ENCODE measurements at regions not wholly inside any gene's neighbourhood (a gene's known extent, or its start where the extent isn't known, plus 50 kb on each side); places are given as distances from the start of the nearest gene placed in this dataset.

GRCh38 chr18:22552254-22552653 is 134.5 kb upstream of the CTAGE1 start:
- Mint-ChIP-seq H3K4me1 (no peaks in the 10 kb centered on the region), H3K36me3 (no peaks in the 10 kb centered on the region), H3K27ac (no peak overlapping the region), H3K4me3 (no peak overlapping the region), H3K27me3 (ENCODE audit: low read depth in 3 of 3) (peaks cover 4 to 11% (median 6%) of the 10 kb centered on the region in 3 donors), H3K9me3 (no peaks in the 10 kb centered on the region)
- DNase-seq = no peak

GRCh38 chr18:22552899-22553460 is 135.3 kb upstream of the CTAGE1 start:
- H3K27me3 Mint-ChIP-seq (ENCODE audit: low read depth in 3 of 3) = peaks cover 4 to 13% (median 6%) of the 10 kb centered on the region in 3 donors
- no peaks in the 10 kb centered on the region for H3K4me1 Mint-ChIP-seq
- DNase-seq = no peak
- no peak overlapping the region for H3K4me3 Mint-ChIP-seq
- H3K9me3 Mint-ChIP-seq = no peaks in the 10 kb centered on the region
- H3K36me3 Mint-ChIP-seq = no peaks in the 10 kb centered on the region
- no peak overlapping the region for H3K27ac Mint-ChIP-seq

GRCh38 chr18:22556222-22557167 is 138.8 kb upstream of the CTAGE1 start:
- Mint-ChIP-seq H3K27ac (no peak overlapping the region), H3K4me3 (no peak overlapping the region), H3K4me1 (peaks cover 8 to 22% of the 10 kb centered on the region in 2 donors), H3K9me3 (no peaks in the 10 kb centered on the region), H3K27me3 (ENCODE audit: low read depth in 3 of 3) (peaks cover 6 to 22% (median 11%) of the 10 kb centered on the region in 3 donors), H3K36me3 (no peaks in the 10 kb centered on the region)
- no peak for DNase-seq

GRCh38 chr18:22557168-22557941 is 139.6 kb upstream of the CTAGE1 start:
- Mint-ChIP-seq H3K4me3 (peak overlapping the region in 3 of 5 donors; percentile 7 to 62 (median 8)), H3K36me3 (no peaks in the 10 kb centered on the region), H3K27me3 (ENCODE audit: low read depth in 3 of 3) (peaks cover 7 to 22% (median 11%) of the 10 kb centered on the region in 3 donors), H3K4me1 (peaks cover 8 to 22% of the 10 kb centered on the region in 2 donors), H3K9me3 (no peaks in the 10 kb centered on the region), H3K27ac (peak overlapping the region in 1 of 6 donors; percentile 0)
- no peak for DNase-seq

GRCh38 chr18:22558945-22559385 is 141.2 kb upstream of the CTAGE1 start:
- Mint-ChIP-seq H3K36me3 (no peaks in the 10 kb centered on the region), H3K27ac (peak overlapping the region in 3 of 6 donors; percentile 15 to 36 (median 23)), H3K27me3 (ENCODE audit: low read depth in 3 of 3) (peaks cover 3 to 31% (median 11%) of the 10 kb centered on the region in 3 donors), H3K4me3 (peak overlapping the region; percentile 78 to 96 (median 88)), H3K4me1 (peaks cover 8 to 22% of the 10 kb centered on the region in 2 donors), H3K9me3 (no peaks in the 10 kb centered on the region)
- DNase-seq = peak; percentile 7 to 25 (median 14)

- Mint-ChIP-seq H3K36me3 (no peaks in the 10 kb centered on the region), H3K9me3 (no peaks in the 10 kb centered on the region), H3K4me3 (peak overlapping the region; percentile 87 to 96 (median 90)), H3K4me1 (peaks cover 8 to 22% of the 10 kb centered on the region in 2 donors), H3K27me3 (ENCODE audit: low read depth in 3 of 3) (peaks cover 2 to 34% (median 9%) of the 10 kb centered on the region in 3 donors), H3K27ac (peak overlapping the region; percentile 13 to 90 (median 83))
- DNase-seq = peak; percentile 33 to 56 (median 47)
These were observed 141.9 kb upstream of the CTAGE1 start for GRCh38 chr18:22559414-22560274.

- Mint-ChIP-seq H3K27ac (peak overlapping the region in 5 of 6 donors; percentile 13 to 90 (median 80)), H3K36me3 (no peaks in the 10 kb centered on the region), H3K27me3 (ENCODE audit: low read depth in 3 of 3) (peaks cover 2 to 38% (median 11%) of the 10 kb centered on the region in 3 donors), H3K4me1 (peaks cover 8 to 22% of the 10 kb centered on the region in 2 donors), H3K9me3 (no peaks in the 10 kb centered on the region), H3K4me3 (peak overlapping the region; percentile 87 to 96 (median 90))
- DNase-seq = peak in 1 of 3 donors; percentile 2
These were observed 142.5 kb upstream of the CTAGE1 start for GRCh38 chr18:22560275-22560610.

GRCh38 chr18:22560797-22561196 is 143.1 kb upstream of the CTAGE1 start:
- H3K27ac Mint-ChIP-seq = peak overlapping the region in 1 of 6 donors; percentile 80
- H3K4me3 Mint-ChIP-seq = peak overlapping the region in 1 of 5 donors; percentile 87
- peaks cover 2 to 40% (median 15%) of the 10 kb centered on the region in 3 donors for H3K27me3 Mint-ChIP-seq (ENCODE audit: low read depth in 3 of 3)
- H3K9me3 Mint-ChIP-seq = no peaks in the 10 kb centered on the region
- no peak for DNase-seq
- no peaks in the 10 kb centered on the region for H3K36me3 Mint-ChIP-seq
- H3K4me1 Mint-ChIP-seq = peaks cover 8 to 22% of the 10 kb centered on the region in 2 donors

- no peaks in the 10 kb centered on the region for H3K9me3 Mint-ChIP-seq
- peak; percentile 53 to 69 (median 64) for DNase-seq
- peaks cover 2 to 38% (median 14%) of the 10 kb centered on the region in 3 donors for H3K27me3 Mint-ChIP-seq (ENCODE audit: low read depth in 3 of 3)
- peaks cover 8 to 22% of the 10 kb centered on the region in 2 donors for H3K4me1 Mint-ChIP-seq
- no peaks in the 10 kb centered on the region for H3K36me3 Mint-ChIP-seq
- H3K4me3 Mint-ChIP-seq = no peak overlapping the region
- H3K27ac Mint-ChIP-seq = no peak overlapping the region
These were observed 145.5 kb upstream of the CTAGE1 start for GRCh38 chr18:22563164-22563583.

- Mint-ChIP-seq H3K27ac (no peak overlapping the region), H3K27me3 (ENCODE audit: low read depth in 3 of 3) (peaks cover 2 to 38% (median 10%) of the 10 kb centered on the region in 3 donors), H3K36me3 (no peaks in the 10 kb centered on the region), H3K4me3 (no peak overlapping the region), H3K9me3 (no peaks in the 10 kb centered on the region), H3K4me1 (peaks cover 8 to 18% of the 10 kb centered on the region in 2 donors)
- DNase-seq = no peak
These were observed 146.3 kb upstream of the CTAGE1 start for GRCh38 chr18:22564036-22564435.

- no peak for DNase-seq
- H3K27ac Mint-ChIP-seq = no peak overlapping the region
- no peak overlapping the region for H3K4me3 Mint-ChIP-seq
- no peaks in the 10 kb centered on the region for H3K4me1 Mint-ChIP-seq
- H3K27me3 Mint-ChIP-seq (ENCODE audit: low read depth in 3 of 3) = peaks cover 3 to 31% (median 7%) of the 10 kb centered on the region in 3 donors
- no peaks in the 10 kb centered on the region for H3K36me3 Mint-ChIP-seq
- H3K9me3 Mint-ChIP-seq = no peaks in the 10 kb centered on the region
These were observed 149.1 kb upstream of the CTAGE1 start for GRCh38 chr18:22566703-22567420.

- peaks cover 3 to 29% (median 7%) of the 10 kb centered on the region in 3 donors for H3K27me3 Mint-ChIP-seq (ENCODE audit: low read depth in 3 of 3)
These were observed 150.1 kb upstream of the CTAGE1 start for GRCh38 chr18:22567794-22568193.

More at GRCh38 chr18:22567794-22568193, 150.1 kb upstream of the CTAGE1 start:
- Mint-ChIP-seq H3K27ac (no peak overlapping the region), H3K36me3 (no peaks in the 10 kb centered on the region), H3K4me3 (no peak overlapping the region), H3K9me3 (no peaks in the 10 kb centered on the region), H3K4me1 (no peaks in the 10 kb centered on the region)
- no peak for DNase-seq
